Left forelimb (tissue), 1 donor: ENCODE measurements at regions not wholly inside any gene's neighbourhood (a gene's known extent, or its start where the extent isn't known, plus 50 kb on each side); places are given as distances from the start of the nearest gene placed in this dataset.
"Not testable (repeated sequence)": the region's sequence is repeated elsewhere in the genome, so short reads cannot be mapped to it uniquely, and the experiment has no call there.

ENCODE experiments used
- DNase-seq: peaks from one replicate; pipeline ENCODE4 v3.0.0-alpha.2; 2018; ENCODE audit warnings: low spot score

GRCh38 chr5:156076912-156077311 lies 250.1 kb upstream of the SGCD start:
- no peak for DNase-seq

GRCh38 chr5:156087577-156088110 lies 239.3 kb upstream of the SGCD start:
- DNase-seq, result no peak

GRCh38 chr5:156089955-156090940 lies 236.7 kb upstream of the SGCD start:
- not testable (repeated sequence) for DNase-seq

- no peak for DNase-seq
Measured at GRCh38 chr5:156093024-156093423, 233.9 kb upstream of the SGCD start.

GRCh38 chr5:156094001-156094400 lies 233.0 kb upstream of the SGCD start:
- DNase-seq, result no peak

GRCh38 chr5:156095709-156096241 lies 231.2 kb upstream of the SGCD start:
- DNase-seq, result no peak

GRCh38 chr5:156096259-156096658 lies 230.7 kb upstream of the SGCD start:
- DNase-seq, result no peak

- DNase-seq, result no peak
Measured at GRCh38 chr5:156103155-156103885, 223.6 kb upstream of the SGCD start.

GRCh38 chr5:156109317-156110023 lies 217.5 kb upstream of the SGCD start:
- no peak for DNase-seq

- no peak for DNase-seq
Measured at GRCh38 chr5:156119692-156120091, 207.3 kb upstream of the SGCD start.

- DNase-seq, result no peak
Measured at GRCh38 chr5:156120777-156121176, 206.2 kb upstream of the SGCD start.

GRCh38 chr5:156121234-156121633 lies 205.7 kb upstream of the SGCD start:
- DNase-seq, result no peak

GRCh38 chr5:156121882-156122281 lies 205.1 kb upstream of the SGCD start:
- DNase-seq, result no peak

- DNase-seq, result no peak
Measured at GRCh38 chr5:156124708-156125107, 202.3 kb upstream of the SGCD start.

GRCh38 chr5:156125118-156125517 lies 201.8 kb upstream of the SGCD start:
- DNase-seq, result no peak

GRCh38 chr5:156126716-156127115 lies 200.2 kb upstream of the SGCD start:
- no peak for DNase-seq

- no peak for DNase-seq
Measured at GRCh38 chr5:156128026-156128425, 198.9 kb upstream of the SGCD start.

- DNase-seq, result no peak
Measured at GRCh38 chr5:156134216-156134615, 192.7 kb upstream of the SGCD start.

- DNase-seq, result no peak
Measured at GRCh38 chr5:156135531-156135930, 191.4 kb upstream of the SGCD start.

GRCh38 chr5:156137071-156137869 lies 189.7 kb upstream of the SGCD start:
- DNase-seq, result no peak

GRCh38 chr5:156142867-156143266 lies 184.1 kb upstream of the SGCD start:
- DNase-seq, result no peak
